Activated CD4-positive, alpha-beta T cell treated with anti-CD3 and anti-CD28 coated beads, Interleukin-2, amount 50 U/mL, for 24 hours (primary cell): ENCODE measurements at regions not wholly inside any gene's neighbourhood (a gene's known extent, or its start where the extent isn't known, plus 50 kb on each side); places are given as distances from the start of the nearest gene placed in this dataset.

ENCODE experiments used
- DNase-seq, 2 donors: peaks; one replicate each; pipeline ENCODE4 v3.0.0-alpha.2; 2020; ENCODE audit warnings: low read depth in 1 of 2, low spot score in 1 of 2

DNA sequence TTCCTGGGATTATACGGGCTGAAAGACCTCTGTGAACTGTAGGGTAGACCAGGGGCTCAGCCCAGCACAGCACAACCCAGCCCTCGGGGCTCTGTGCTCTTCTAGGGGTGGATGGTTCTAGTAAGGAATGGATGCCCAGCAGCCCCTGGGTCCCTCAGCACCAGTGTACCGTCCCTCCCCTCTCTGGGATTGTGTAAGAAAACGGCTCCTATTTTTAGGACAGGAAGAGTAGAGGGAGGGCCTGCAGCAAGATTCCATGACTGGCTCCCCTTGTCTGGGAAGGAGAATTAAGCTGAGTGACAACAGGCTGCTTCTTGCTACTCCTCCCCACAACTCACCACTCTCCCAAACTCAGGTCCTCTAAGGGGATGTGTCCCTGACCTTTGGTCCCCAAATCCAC is 270.8 kb upstream of the TOPAZ1 start:
- DNase-seq = no peak

DNA sequence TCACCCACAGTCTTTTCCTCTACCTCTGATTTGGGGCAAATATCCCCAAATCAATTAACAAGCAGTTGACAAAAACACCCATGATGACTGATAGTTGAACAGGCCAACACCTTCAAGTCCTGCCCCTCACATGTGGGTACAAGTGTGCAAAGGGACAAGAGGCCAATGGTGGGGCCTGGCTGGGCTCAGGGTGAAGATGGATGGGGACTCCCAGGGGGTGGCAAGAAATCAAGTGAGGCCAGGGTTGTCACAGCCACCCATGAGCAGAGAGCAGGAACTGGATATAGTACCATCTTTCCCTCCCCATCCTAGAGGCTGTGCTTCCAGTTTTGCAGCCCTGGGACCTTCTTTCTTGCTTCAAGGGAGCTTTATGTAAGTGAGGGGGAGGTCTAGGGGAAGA is 270.2 kb upstream of the TOPAZ1 start:
- no peak for DNase-seq

DNA sequence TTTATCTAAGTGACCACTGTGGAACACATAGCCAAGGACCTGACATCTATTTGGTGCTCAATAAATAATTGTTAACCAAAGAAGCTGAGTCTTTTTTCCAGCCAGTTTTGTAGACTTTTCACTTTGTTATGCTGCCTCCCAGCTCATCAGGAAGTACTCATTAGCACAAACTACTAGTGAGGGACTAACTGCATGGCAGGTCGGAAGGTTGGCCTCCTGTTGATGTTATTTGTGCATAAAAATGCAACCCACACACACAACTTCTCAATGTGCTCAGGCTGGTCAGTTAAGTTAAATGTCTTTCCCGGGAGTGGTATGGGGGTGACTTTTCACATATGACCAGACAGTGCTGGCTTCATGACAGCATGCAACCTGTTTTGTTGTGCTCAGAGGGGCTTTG is 263.0 kb upstream of the TOPAZ1 start:
- DNase-seq = no peak

DNA sequence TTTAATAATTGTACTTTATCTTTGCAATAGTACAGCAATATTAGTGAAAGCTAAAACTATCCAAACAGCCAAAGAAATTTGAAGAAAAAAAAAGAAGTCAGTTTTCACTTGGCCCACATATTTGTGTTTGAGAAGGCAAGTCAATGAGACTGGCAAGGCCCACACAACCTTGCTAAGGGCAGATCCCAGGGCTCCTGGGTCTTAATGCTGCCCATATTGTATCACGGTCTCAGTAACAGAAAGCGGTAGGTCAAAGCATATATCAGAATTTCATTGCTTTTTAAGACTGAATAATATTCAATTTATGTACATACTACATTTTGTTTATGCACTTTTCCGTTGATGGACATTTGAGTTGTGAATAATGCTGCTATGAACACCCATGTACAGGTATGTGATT is 262.0 kb upstream of the TOPAZ1 start:
- no peak for DNase-seq

DNA sequence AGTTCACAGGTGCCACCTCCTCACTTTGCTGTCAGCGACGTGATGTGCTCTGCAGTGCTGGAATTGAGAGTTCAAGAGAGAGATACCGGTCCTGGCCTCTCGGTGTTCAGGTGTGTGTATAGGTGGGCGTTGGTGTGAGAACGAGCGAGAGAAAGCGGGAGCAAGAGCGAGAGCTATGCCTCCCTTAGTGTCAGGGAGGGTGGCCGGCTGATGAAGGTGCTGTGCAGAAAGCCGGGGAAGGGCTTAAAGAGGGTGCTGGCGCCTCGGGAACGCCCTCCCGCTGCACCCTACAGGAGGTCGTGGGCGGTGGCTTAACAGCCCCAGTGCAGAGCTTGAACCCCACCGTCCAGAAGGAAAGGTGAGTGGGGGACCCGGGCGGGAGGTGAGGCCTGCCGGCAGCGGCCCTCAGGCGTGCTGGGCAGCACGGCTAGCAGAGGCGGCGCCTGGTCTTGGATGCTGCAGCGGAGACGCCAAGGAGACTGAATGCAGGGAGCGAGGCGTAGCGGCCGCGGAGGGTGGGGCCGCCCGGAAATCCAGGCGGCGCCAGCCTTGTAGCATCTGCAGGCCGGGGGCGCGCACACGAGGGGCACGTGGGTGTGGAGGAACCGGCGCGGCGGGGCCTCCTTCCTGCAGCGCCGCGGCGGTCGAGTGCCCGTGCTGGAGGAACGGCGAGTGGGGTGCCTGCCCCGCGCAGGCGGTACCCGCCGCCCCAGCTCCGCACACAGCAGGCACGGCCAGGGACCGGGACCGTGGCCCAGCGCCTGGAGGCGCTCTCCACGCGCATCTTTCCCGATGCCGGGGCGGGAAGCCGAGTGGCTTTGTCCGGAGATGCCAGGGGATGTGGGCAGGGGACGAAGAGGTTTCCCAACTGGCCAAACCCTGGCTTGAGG is 246.8 kb upstream of the TOPAZ1 start:
- no peak for DNase-seq

DNA sequence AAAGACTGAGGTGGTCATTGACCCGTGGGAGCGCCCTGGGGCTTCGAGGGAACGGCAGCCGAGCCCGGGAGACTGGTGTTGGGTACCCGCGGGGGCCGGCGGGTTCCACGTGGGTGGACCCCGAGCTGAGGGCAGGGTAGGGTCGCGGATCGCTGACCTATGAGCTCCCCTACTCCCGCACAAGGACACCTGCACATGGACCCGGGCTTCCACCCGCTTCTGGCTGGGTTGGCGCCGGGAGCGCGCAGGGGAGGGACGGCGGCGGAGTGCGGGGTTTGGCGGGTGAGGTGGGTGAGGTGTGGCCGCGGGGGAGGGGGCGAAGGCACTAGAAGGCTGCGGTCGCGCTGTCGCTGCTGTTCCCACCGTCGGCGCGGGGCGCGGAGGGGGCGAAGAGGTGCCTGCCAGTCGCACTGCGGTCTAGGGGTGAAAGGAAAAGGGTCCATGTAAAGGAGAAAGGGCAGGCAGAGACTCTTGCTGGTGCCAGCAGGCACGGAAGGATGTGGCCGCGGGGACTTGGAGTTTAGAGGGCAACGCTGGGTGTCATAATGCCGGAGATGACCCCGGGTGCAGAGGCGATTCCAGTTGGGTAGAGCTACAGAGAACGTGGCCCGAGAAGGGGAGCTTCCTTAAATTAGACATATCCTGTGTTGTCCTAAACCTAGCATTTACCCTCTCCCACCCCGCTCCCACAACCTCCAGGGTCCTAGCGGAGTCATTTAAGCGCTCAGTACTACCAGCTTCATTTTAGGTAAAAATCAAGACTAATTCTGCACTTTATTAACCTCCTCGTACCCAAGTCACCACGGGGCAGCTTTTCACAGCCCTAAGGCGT is 245.9 kb upstream of the TOPAZ1 start:
- no peak for DNase-seq

DNA sequence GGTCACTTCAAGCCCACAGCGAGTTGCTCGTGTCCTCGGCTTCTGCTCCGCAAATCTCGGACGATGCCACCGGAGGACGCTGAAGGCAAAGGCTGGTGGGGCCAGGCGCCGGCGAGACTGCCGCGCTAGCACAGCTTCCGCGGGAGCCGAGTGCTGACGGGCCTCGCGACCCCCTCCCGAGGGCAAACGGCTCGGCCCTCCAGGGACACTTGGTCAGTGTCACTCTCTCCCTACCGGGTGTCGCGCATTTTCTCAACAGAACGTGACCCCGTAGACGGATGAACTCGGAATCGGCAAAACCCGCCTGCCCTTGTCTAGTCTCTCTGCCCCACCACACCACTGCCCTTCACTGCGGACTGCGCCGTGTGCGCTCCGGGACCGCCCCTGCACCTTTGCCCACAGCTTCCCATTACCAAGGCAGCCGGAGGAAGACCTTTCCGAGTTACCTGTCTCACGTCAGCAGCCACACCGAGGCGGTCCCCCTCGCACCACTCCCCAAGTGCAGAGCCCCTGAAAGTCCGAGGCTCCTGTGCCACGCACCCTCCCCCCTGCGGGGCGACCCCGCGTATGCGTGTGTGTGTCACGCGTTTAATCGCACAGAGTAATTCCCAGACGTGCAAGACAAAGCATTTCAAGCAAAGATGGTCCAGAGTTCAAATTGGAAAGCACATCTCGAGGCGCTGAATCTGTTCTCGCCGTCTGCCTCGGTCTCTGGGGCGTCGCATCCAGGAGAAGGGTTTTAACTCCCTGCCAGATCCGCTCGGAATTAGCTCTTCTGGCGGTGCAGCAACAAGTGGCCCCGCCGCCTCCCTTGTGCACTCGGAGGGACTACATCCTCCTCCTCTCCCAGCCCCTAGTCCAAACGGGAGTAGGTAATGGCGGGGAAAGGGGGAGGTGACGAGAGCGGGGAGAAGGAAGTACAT is 245.0 kb upstream of the TOPAZ1 start:
- DNase-seq = no peak

DNA sequence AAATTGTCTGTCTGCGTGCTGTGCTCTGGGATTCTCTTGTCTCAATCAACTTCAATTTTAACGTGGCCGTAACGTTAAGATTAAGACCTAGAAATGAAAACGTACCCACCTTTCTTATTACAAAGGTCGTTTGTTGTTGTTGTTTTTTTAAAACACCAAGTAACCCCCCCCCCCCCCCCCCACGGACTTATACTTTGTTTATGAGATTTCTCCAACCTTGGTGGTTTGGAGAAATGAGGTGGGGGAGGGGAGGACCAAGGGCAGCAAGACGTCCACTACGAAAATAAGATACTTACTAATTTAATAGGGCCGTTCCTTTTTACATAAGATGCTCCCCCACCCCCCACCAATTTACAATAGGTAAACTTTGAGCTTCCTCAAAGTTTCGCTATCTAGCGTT is 244.4 kb upstream of the TOPAZ1 start:
- no peak for DNase-seq

DNA sequence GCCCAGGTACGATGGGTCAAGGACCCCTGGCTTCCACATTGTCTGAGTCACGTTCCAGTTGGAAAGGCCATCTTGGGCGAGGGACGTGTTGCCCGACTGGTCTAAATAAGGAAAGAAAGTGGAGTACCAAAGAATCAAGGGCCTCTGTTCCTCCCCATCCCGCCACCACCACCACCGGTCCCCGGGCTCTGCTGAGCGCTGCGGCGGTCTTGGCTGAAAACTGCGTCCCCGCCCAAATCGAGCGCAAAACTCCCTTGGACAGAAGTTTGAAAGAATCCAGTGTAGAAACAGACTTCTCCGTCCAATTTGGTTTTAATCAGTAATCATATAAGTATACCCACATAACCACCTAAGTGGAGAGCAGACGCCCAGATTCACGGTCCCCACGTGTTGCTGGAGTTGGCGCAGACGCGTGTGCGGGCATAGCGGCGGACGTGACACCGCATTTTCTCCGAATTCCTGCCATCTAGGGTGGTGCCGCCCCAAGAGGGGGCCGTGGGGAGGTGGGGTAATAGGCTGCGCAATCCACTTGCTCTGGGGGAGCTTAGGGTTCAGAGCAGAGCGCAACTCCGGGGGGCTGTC is 243.8 kb upstream of the TOPAZ1 start:
- no peak for DNase-seq

DNA sequence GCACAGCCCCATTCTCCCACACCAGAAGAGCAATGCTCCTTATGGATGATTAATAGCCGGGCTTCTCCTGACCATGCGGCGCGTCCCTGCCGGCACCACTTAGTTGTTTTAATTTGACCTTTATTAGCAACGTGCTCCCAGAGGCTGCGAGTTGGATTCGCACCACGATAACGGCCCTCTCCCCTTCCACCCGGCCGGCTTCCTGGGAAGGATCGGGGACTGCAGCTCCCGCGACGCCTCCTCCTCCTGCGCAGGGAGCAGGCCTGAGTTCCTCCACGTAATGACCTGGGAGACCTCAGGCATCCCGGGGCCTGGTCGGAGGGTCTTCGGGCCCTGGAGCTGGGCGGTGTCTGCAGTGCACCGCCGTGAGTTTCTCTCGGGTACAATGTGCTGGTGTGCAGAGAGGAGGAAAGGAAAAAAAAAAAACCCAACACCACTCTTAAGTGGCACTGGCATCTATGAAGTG is 243.3 kb upstream of the TOPAZ1 start:
- no peak for DNase-seq

DNA sequence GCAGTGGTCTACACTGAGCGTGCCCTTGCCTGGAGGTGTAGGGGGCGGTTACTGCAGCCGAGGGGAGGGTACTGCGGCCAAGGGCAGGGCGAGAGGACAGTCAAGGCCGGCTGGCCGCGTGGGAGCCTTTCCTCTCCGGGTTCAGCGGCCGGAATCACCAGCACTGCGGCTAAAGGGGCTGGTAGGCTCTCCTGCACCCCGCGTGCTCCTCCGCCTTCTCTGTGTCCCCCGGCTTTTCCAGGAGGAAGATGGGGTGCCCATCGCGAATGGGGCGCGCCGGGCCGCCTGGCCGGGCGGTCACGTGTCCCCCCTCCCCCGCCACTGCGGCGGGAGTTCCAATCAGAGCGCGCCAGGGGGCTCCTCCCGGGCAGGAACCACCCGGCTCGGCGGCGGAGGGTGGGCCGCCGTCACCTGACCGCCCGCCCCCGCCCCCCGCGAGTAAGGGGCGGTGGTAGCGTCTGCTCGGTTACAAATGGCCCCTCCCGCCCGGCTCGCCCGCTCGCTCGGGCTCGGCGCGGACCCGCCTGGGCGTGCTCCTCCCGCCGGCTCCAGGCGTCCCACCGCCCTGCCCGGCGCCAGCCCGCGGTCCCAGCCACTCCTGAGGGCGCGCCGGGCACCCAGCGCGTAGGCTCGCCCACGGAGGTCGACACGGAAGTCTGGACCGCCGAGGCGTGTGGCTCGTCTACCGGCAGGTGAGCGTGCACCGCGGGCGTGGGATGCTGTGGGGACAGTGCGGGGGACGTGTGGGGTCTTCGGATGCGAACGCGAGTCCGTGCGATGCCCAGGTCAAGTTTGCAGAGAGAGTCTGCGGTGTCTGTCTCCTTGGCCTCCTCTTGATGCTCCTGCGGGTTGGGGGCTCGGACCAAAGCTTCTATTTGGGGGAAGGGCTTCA is 242.6 kb upstream of the TOPAZ1 start:
- no peak for DNase-seq

DNA sequence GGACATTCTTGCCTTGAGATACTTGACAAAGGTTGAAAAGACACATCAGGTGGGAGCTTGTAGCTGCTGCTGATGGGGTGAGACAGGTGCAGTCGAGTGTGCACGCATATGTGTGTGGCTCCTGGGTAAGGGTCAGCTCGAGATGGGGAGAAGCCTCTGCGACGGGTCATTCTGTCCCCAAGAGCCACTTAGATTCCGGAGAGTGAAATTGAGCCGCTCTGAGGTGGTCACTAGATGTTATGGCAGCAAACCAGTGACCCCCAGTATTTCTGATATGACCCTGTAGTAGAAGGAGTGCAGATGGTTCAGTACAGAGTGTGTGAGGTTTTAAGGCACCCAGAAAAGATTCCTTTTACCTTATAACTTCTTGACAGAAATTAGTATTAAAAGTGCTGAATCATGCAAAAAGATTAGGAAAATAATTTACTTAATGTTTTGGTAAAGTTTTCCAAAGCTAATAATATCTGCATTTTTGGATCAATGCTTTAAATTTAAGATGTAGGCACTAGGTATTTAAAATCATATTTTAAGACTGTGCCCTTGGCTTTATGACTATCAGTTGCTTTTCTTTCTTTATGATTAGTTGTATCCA is 241.9 kb upstream of the TOPAZ1 start:
- DNase-seq = no peak

DNA sequence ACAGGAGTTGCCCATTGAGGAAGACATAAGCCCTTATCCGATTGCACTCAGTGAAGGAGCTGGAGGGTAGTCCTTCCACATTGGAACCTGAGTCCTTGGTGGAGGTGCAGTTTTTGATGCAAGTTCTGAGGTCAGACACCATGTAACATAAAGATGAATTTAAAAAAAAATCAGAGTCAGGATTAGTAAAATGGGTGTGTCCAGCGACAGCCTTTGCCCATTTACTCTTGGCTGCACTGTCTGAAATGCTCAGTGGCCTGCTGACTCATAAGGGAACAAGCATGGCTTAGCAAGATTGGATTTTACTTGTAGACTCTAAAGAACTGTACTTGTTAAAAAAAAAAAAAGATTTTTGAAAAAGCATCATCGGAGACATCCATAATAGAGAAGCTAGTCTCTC is 241.1 kb upstream of the TOPAZ1 start:
- DNase-seq = no peak

DNA sequence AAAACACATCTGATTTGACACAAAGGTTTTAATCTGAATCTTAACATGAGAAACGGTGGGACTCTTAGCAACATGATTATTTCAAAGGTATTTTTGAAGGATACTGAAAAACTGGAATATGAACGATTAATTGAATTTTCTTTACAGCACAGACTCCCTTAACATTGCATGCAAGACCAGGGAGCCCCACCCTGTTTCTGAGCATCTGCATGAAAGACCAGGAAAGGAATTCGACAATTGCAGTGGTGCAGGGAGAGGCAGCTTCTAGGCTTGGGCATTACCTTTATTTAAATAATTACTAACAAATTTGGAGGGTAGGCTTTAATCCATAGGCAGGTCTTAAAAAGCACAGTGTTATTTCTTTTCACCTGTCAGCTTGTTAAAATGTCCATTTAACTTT is 240.6 kb upstream of the TOPAZ1 start:
- no peak for DNase-seq

DNA sequence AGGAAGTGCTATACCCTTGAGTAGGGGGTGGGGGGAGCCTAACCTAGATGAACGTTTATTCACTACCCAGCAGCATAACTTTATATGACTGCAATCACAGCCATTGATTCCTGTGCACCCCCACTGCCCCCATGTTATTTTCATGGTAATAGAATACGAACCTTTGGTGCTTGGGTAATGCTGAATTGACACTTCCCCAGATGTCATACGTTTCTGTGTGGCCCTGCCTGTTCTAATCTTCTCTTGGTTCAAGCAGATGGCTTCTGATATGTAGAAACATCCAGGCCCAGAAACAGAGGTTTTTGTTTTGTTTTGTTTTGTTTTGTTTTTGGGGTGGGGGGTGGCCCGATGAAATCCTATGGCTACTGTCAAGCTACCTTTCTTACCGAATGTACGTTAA is 237.9 kb upstream of the TOPAZ1 start:
- DNase-seq = no peak

DNA sequence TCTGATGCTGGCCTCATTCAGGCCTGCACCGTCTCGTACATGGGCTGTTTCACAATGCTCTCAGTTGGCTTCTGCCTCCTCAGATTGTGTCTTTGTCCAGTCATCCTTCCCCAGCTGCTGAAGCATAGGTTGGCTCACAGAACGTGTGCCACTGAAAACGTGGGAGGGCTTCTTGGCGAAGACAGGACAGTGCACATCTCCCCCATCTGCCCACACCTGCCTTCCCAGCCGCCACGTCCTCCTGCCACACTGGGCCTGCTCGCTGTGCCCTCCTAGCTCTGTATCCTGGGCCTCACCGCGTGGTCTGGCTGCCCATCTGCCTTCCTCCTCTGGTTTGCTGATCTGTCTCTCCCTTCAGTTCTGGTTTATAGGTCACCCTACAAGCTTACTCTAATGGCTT is 230.0 kb upstream of the TOPAZ1 start:
- no peak for DNase-seq

DNA sequence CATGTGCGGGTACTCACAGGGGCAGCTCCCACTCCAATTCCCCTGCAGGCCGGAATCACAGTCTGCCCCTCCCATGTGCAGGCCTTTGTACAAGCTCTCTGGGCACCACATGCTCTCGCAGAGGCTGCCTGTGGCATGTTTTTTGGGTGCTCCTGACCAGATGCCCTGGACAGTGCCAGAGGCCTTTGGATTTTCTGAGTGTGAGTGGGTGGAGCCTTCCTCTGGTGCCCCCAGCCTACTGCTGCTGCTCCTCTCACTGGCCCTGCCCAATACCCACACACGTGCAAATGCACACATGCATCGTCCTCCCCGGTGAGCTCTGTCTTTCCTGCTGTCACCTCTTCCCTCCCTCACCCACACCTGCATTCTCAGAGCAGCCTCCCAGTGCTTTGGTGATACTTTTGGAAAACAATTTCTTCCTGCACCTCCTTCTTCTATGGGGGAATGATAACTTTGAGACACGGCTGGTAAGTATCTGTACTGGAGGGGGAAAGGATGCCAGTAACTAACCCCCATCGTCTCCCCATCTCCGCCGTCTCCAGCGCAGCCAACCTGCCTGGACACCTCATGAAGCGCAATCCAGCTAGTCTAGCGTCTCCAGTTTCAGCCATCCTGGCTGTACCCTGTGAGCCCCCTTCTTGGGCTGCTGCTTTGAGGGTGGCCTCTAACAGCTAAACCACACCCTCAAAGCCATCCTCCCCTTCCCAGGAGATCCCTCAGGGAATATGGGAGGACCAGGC is 229.4 kb upstream of the TOPAZ1 start:
- no peak for DNase-seq

DNA sequence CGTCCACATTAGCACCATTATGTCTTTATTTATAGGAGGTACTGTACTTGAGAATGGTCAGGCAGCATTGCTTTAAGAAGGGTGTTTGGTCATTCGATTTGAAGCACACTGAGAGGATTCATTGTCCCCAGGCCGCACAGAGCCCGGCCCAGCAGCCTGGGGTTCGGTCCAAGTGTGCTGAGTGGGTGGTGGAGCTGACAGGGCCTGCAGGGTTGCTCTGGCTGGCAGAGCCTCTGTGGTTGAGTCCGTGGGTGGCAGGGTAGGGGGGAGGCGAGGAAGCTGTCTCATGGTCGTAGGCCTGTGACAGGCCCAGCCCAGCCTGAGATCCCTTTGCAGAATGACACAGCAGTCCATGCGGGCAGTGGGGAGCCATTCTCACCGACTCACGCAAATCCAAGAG is 227.7 kb upstream of the TOPAZ1 start:
- DNase-seq = no peak

DNA sequence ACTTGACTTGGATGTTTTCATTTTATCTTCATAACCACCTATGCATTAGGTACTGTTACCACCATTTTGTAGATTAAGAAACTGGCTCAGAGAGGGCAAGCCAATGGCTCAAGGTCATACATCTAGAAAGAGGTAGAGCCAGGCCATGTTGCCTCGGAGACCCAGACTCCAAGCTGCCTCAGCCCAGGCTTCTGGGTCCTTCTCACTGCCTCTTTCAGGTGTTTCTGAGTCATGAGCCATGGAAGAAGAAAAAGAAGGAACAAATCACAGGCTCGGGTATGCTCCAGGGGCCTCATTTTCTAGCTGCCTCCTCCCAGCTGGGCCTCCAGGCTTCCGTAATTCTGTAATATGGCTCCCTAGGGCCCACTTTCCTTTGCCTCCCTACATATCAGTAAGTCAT is 226.5 kb upstream of the TOPAZ1 start:
- DNase-seq = no peak
